ENCODE measurements at regions not wholly inside any gene's neighbourhood (a gene's known extent, or its start where the extent isn't known, plus 50 kb on each side); places are given as distances from the start of the nearest gene placed in this dataset.

DNA sequence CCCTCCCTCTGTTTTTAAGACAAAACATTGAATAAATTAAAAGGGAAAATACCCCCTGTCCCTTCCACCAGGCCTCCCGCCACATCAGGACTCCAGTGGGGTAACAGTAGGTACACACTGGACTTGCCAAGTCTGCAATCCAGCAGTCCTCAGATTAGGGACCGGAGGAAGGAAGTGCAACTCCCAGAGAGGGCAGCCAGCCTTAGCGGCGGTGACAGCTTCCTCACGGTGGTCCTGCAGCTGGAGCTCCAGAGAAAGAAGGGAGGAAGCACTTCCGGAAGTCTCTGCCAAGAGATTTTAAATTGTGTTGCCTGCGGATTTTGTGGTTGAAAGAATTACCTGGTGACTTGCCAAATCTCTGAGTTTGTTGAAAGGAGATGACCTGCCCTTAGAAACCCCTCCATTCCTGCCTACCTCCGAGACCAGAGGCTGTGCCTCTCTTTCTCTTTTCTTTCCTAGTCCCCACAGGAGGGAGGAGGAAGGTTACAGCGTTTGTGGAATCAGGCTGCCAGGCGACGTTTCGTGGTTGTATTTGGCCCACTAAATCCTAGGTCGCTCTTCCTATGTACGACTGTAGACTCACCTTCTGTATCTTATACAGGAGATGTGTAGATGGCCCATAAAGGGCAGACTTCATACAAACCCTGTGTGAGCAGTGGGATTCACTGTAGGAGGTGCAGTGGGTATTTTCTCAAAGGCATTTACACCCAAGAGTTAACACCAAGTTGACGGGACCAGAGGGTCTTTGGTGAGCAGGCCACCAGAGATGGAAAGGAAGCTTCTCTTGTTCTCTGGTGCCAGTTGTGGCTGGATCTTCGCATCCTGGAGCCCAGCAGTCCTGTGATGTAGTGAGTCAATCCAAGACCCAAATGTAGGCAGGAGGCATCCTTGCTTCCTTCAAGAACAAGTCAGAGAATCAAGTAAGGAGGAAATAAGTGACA lies 77.9 kb downstream of the INSIG1 start:
- WGBS, 2 donors = 8% methylated on average over 16 of the region's 16 CpGs
- TF ChIP-seq, protein P1, sequence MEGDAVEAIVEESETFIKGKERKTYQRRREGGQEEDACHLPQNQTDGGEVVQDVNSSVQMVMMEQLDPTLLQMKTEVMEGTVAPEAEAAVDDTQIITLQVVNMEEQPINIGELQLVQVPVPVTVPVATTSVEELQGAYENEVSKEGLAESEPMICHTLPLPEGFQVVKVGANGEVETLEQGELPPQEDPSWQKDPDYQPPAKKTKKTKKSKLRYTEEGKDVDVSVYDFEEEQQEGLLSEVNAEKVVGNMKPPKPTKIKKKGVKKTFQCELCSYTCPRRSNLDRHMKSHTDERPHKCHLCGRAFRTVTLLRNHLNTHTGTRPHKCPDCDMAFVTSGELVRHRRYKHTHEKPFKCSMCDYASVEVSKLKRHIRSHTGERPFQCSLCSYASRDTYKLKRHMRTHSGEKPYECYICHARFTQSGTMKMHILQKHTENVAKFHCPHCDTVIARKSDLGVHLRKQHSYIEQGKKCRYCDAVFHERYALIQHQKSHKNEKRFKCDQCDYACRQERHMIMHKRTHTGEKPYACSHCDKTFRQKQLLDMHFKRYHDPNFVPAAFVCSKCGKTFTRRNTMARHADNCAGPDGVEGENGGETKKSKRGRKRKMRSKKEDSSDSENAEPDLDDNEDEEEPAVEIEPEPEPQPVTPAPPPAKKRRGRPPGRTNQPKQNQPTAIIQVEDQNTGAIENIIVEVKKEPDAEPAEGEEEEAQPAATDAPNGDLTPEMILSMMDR (IDR thresholded peaks at IDR 0.05) = no peak
- no peak for TF ChIP-seq POLR2A (IDR thresholded peaks at IDR 0.05)
- no peak overlapping the region for H3K4me3 ChIP-seq (ENCODE audit: low read depth, poor library complexity, severe bottlenecking)
- no peak for DNase-seq (ENCODE audit: low spot score in 2 of 2)
- intact Hi-C loops (cut with DNase I; ENCODE audit: low total_unique reads) = no loop called here

DNA sequence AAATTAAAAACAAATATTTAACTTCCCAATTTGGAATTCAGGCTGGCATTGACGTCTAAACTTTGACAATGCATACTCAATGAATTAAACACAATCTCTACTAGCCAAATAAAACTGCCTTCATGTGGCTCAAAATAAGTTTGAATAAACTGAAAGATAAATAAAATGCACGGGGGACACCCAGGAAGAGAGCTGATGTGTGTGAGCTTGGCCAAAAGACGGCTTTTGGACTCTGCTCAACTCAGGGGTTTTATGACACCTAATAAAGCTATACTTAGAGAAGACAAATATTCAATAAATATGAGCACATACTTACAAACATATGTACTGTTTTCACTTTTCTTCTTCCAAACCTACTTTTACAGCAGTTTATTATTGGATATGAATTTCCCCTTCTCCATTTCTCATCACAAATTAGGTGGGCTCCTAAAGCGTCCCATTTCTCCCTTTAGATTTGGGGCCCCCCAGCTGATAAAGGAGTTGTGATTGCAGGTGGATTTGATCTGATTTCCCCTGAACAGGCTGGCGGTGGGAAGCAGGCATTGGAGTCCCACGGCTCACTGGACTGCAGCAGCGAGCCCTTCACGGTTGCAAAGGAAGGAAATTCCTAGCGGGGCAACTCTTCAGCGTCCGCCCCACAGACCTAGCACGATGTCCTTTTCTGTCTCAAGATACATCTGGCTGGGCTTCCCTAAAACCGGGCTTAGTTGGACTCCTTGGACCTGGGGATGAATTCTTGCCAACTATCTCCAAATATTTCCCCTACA lies 79.6 kb downstream of the INSIG1 start:
- DNase-seq (ENCODE audit: low spot score in 2 of 2) = no peak
- no peak overlapping the region for H3K4me3 ChIP-seq (ENCODE audit: low read depth, poor library complexity, severe bottlenecking)
- intact Hi-C loops (cut with DNase I; ENCODE audit: low total_unique reads) = no loop called here
- WGBS, 2 donors = 5 to 10% methylated on average over 13 of the region's 13 CpGs
- TF ChIP-seq, protein P1 (IDR thresholded peaks at IDR 0.05) = no peak
- no peak for TF ChIP-seq POLR2A (IDR thresholded peaks at IDR 0.05)

DNA sequence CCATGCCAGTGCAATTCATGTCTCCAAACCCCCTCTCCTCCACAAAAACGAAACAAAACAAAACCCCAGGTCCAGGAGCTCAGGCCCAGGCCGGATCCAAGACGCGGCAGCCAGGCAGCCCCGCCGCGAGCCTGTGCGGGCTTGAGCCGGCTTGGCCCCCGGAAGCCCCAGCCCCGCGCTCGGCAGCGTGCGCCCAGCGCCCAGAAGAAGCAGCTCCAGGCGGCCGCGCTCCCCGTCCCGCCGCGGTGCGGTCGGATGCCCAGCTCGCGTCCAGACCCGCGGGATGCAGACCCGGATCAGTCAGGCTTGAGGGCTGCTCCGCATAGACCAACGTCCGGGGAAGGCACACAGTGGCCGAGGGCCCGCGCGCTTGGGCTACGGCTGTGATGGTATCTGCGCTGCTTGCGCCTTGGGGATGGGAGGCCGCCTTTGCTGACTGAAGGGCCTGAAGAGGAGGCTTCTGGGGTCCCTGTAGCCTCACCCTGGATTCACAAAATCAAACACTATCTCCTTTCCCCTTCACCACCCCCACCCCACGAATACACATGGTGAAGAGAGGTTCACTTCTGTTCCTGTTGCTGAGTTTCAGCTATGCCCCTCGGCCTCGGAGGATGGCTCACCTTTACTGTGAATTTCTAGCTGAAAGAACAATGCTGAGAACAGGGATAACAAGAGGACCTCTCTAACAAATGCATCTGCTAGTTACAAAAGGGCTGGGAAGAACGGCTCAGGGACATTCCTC lies 79.9 kb upstream of the EN2 start:
- H3K4me3 ChIP-seq (ENCODE audit: low read depth, poor library complexity, severe bottlenecking) = no peak overlapping the region
- TF ChIP-seq POLR2A (IDR thresholded peaks at IDR 0.05) = no peak
- intact Hi-C loops (cut with DNase I; ENCODE audit: low total_unique reads) = no loop called here
- WGBS, 2 donors = 1 to 3% methylated on average over 10 to 13 of the region's 45 CpGs
- DNase-seq (ENCODE audit: low spot score in 2 of 2) = peak in 1 of 2 donors; percentile 90

DNA sequence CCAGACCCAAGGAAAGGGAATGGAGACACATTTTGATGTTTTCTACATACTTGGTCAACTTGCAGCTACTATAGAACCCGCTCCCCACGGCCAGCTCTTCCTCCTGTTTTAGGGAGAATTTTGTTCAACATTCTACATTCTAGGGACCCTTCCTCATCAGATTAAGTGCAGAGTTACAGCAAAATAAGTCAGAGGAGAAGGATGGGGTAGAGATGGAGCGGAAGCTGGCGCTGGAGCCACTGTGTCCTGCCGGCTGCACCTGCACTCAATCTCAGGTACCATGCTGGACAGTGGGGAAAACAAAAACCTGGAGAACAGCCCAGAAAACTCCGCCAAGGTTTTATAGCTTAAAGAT lies 79.4 kb upstream of the EN2 start:
- intact Hi-C loops (cut with DNase I; ENCODE audit: low total_unique reads) = no loop called here
- 9 to 13% methylated on average over 6 of the region's 6 CpGs for WGBS, 2 donors
- TF ChIP-seq POLR2A (IDR thresholded peaks at IDR 0.05) = no peak
- TF ChIP-seq, protein P1 (IDR thresholded peaks at IDR 0.05) = no peak
- no peak for DNase-seq (ENCODE audit: low spot score in 2 of 2)
- no peak overlapping the region for H3K4me3 ChIP-seq (ENCODE audit: low read depth, poor library complexity, severe bottlenecking)

DNA sequence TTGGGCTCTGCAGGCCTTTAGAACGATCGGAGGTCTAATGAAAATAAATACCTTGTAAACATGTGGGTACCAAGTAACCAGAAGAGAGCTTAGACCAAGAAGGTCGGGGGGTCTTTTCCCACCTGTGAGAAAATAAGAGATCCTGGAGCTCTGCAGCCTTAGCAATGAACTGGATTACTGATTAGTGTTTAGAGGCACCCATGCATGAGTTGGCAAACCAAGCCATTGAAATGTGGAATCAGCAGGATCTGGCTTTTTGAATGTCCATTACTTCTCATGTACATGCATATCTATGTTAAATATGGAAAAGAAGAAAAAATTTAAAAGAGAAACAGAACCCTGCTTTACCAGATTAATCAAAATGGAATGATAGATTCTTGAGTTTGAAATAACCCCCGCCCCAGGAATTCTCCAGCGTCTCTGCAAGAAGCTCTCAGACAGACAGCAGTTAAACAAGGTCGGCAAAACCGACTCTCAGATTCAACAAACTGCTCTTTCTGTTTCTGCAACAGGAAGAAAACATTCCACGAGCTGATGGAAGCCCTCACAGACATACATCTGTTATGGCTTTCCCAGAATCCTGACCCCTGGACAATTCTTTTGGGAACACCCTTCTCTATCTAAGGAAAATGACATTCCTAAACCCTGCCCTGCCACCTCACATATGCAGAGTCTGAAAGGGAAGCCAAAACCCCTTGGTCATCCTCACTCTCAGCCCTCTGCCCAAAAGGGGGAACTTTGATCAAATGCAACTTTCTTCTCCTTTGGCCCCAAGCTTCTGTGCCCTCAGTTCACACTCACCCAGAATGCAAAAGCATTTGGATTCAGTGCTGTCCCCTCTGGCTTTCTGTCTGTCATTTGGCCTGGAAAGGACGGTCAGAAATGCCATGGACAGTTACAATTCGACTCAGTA lies 78.7 kb upstream of the EN2 start:
- 7 to 8% methylated on average over 10 of the region's 10 CpGs for WGBS, 2 donors
- intact Hi-C loops (cut with DNase I; ENCODE audit: low total_unique reads) = no loop called here

More for the DNA sequence above, 78.7 kb upstream of the EN2 start:
- no peak overlapping the region for H3K4me3 ChIP-seq (ENCODE audit: low read depth, poor library complexity, severe bottlenecking)
- TF ChIP-seq, protein P1 (IDR thresholded peaks at IDR 0.05) = no peak
- TF ChIP-seq POLR2A (IDR thresholded peaks at IDR 0.05) = no peak
- DNase-seq (ENCODE audit: low spot score in 2 of 2) = no peak
